ENCODE measurements at regions not wholly inside any gene's neighbourhood (a gene's known extent, or its start where the extent isn't known, plus 50 kb on each side); places are given as distances from the start of the nearest gene placed in this dataset.
A peak's percentile ranks its signal among the peaks of the same experiment; 100 is the strongest.

- DNase-seq (ENCODE audit: low read depth in 2 of 2): no peak
- TF ChIP-seq CTCF (IDR thresholded peaks at IDR 0.05; ENCODE audit: low read depth, low read length): no peak
- no peak overlapping the region for H3K4me3 ChIP-seq (replicated peaks in 1 of 2; ENCODE audit: low read depth in 2 of 2, low read length in 2 of 2)
These were observed 184.4 kb downstream of the HAPSTR1 start for GRCh38 chr16:9275816-9276354.

- no peak for DNase-seq (ENCODE audit: low read depth in 2 of 2)
- no peak overlapping the region for H3K4me3 ChIP-seq (replicated peaks in 1 of 2; ENCODE audit: low read depth in 2 of 2, low read length in 2 of 2)
- TF ChIP-seq CTCF (IDR thresholded peaks at IDR 0.05; ENCODE audit: low read depth, low read length): no peak
These were observed 188.0 kb downstream of the HAPSTR1 start for GRCh38 chr16:9279291-9280068.

GRCh38 chr16:9280069-9280466 lies 188.6 kb downstream of the HAPSTR1 start:
- H3K4me3 ChIP-seq (replicated peaks in 1 of 2; ENCODE audit: low read depth in 2 of 2, low read length in 2 of 2): no peak overlapping the region
- no peak for DNase-seq (ENCODE audit: low read depth in 2 of 2)
- TF ChIP-seq CTCF (IDR thresholded peaks at IDR 0.05; ENCODE audit: low read depth, low read length): no peak

GRCh38 chr16:9286930-9287329 lies 195.5 kb downstream of the HAPSTR1 start:
- no peak for TF ChIP-seq CTCF (IDR thresholded peaks at IDR 0.05; ENCODE audit: low read depth, low read length)

GRCh38 chr16:9296271-9296590 lies 204.8 kb downstream of the HAPSTR1 start:
- TF ChIP-seq CTCF (IDR thresholded peaks at IDR 0.05; ENCODE audit: low read depth, low read length): no peak
- H3K4me3 ChIP-seq (replicated peaks in 1 of 2; ENCODE audit: low read depth in 2 of 2, low read length in 2 of 2): no peak overlapping the region

More at GRCh38 chr16:9286930-9287329, 195.5 kb downstream of the HAPSTR1 start:
- no peak overlapping the region for H3K4me3 ChIP-seq (replicated peaks in 1 of 2; ENCODE audit: low read depth in 2 of 2, low read length in 2 of 2)
- DNase-seq (ENCODE audit: low read depth in 2 of 2): no peak

GRCh38 chr16:9297437-9298113 lies 206.1 kb downstream of the HAPSTR1 start:
- H3K4me3 ChIP-seq (replicated peaks in 1 of 2; ENCODE audit: low read depth in 2 of 2, low read length in 2 of 2): no peak overlapping the region
- peak in 1 of 2 donors; percentile 2 for DNase-seq (ENCODE audit: low read depth in 2 of 2)
- TF ChIP-seq CTCF (IDR thresholded peaks at IDR 0.05; ENCODE audit: low read depth, low read length): peak; percentile 31

More at GRCh38 chr16:9296271-9296590, 204.8 kb downstream of the HAPSTR1 start:
- DNase-seq (ENCODE audit: low read depth in 2 of 2): no peak
